EL (cell line): ENCODE measurements at regions not wholly inside any gene's neighbourhood (a gene's known extent, or its start where the extent isn't known, plus 50 kb on each side); places are given as distances from the start of the nearest gene placed in this dataset.
"Not testable (repeated sequence)": the region's sequence is repeated elsewhere in the genome, so short reads cannot be mapped to it uniquely, and the experiment has no call there.

Source experiments
- DNase-seq: peaks from one replicate; pipeline ENCODE4 v3.0.0-alpha.2; 2016

GRCh38 chr5:44048276-44048984 lies 340.8 kb downstream of the FGF10 start:
- no peak for DNase-seq

- DNase-seq: no peak
Observed at GRCh38 chr5:44046619-44047364, 342.4 kb downstream of the FGF10 start.

- not testable (repeated sequence) for DNase-seq
Observed at GRCh38 chr5:44044549-44044948, 344.7 kb downstream of the FGF10 start.

GRCh38 chr5:44028226-44028625 lies 361.0 kb downstream of the FGF10 start:
- DNase-seq: no peak

GRCh38 chr5:44022622-44023021 lies 366.6 kb downstream of the FGF10 start:
- no peak for DNase-seq

- no peak for DNase-seq
Observed at GRCh38 chr5:44011518-44011917, 377.7 kb downstream of the FGF10 start.

- DNase-seq: no peak
Observed at GRCh38 chr5:44002381-44002901, 386.8 kb downstream of the FGF10 start.

GRCh38 chr5:44001675-44002380 lies 387.4 kb downstream of the FGF10 start:
- no peak for DNase-seq

- DNase-seq: no peak
Observed at GRCh38 chr5:44001236-44001635, 388.0 kb downstream of the FGF10 start.

- DNase-seq: no peak
Observed at GRCh38 chr5:43997647-43998272, 391.5 kb downstream of the FGF10 start.

GRCh38 chr5:43996221-43996620 lies 393.0 kb downstream of the FGF10 start:
- no peak for DNase-seq

- no peak for DNase-seq
Observed at GRCh38 chr5:43994352-43994708, 391.4 kb downstream of the NNT start.

- no peak for DNase-seq
Observed at GRCh38 chr5:43993634-43994351, 390.8 kb downstream of the NNT start.

- DNase-seq: no peak
Observed at GRCh38 chr5:43985411-43985810, 382.4 kb downstream of the NNT start.

GRCh38 chr5:43981556-43981955 lies 378.6 kb downstream of the NNT start:
- DNase-seq: no peak

- no peak for DNase-seq
Observed at GRCh38 chr5:43973908-43974307, 370.9 kb downstream of the NNT start.

GRCh38 chr5:43973318-43973717 lies 370.3 kb downstream of the NNT start:
- DNase-seq: no peak

GRCh38 chr5:43967165-43967564 lies 364.2 kb downstream of the NNT start:
- no peak for DNase-seq

- DNase-seq: no peak
Observed at GRCh38 chr5:43959144-43959543, 356.2 kb downstream of the NNT start.

GRCh38 chr5:43947935-43948334 lies 345.0 kb downstream of the NNT start:
- no peak for DNase-seq

GRCh38 chr5:43941806-43942205 lies 338.8 kb downstream of the NNT start:
- no peak for DNase-seq

GRCh38 chr5:43940562-43940961 lies 337.6 kb downstream of the NNT start:
- DNase-seq: no peak

- DNase-seq: no peak
Observed at GRCh38 chr5:43926923-43927322, 323.9 kb downstream of the NNT start.
